Stimulated activated effector memory CD8-positive, alpha-beta T cell treated with anti-CD3 and anti-CD28 coated beads, Interleukin-12 subunit alpha, Interleukin-12 subunit beta, amount 100 ng/mL, for 72 hours (primary cell): ENCODE measurements at regions not wholly inside any gene's neighbourhood (a gene's known extent, or its start where the extent isn't known, plus 50 kb on each side); places are given as distances from the start of the nearest gene placed in this dataset.
"Not testable (repeated sequence)": the region's sequence is repeated elsewhere in the genome, so short reads cannot be mapped to it uniquely, and the experiment has no call there.

ENCODE experiments used
- ATAC-seq: fragments of 150-1000 bp; cut with Tn5 transposase; 2 replicates; pipeline ENCODE4 v1.10.0; 2021
- DNase-seq, 2 donors: peaks; one replicate each; pipeline ENCODE4 v3.0.0; 2021 to 2022; ENCODE audit warnings: low spot score in 2 of 2
- H3K27ac Mint-ChIP-seq: one replicate; pipeline ENCODE4 v1.8.0; 2022; ENCODE audit warnings: mild to moderate bottlenecking, mixed read lengths
- H3K36me3 Mint-ChIP-seq: one replicate; pipeline ENCODE4 v1.8.0; 2022; ENCODE audit warnings: mild to moderate bottlenecking, mixed read lengths
- H3K4me1 Mint-ChIP-seq: one replicate; pipeline ENCODE4 v1.8.0; 2022; ENCODE audit warnings: mixed read lengths
- H3K4me3 Mint-ChIP-seq: one replicate; pipeline ENCODE4 v1.8.0; 2022; ENCODE audit warnings: mild to moderate bottlenecking, mixed read lengths
- H3K9me3 Mint-ChIP-seq: one replicate; pipeline ENCODE4 v1.8.0; 2022; ENCODE audit warnings: mixed read lengths

DNA sequence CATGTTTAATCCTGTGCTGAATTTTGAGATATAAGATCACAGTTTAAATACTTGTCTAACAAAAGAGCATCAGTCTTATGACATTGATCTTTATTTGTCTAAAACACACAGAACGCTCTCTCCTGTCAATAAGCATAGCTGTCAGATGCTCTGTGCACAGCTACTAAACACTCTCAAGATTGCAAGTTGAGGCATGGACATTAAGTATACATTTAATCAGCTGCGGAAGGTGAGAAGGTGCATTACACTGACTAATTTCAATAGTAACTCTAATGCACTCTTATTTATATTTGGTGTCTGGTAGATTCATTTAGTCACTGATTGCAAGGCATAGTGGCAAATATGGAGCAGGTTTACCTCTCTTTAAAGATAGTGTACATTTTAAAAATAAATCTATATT, 580.3 kb upstream of the NRP1 start:
- no peak for DNase-seq
- Mint-ChIP-seq H3K4me3 (no peak overlapping the region), H3K4me1 (no peaks in the 10 kb centered on the region), H3K27ac (no peak overlapping the region), H3K36me3 (no peaks in the 10 kb centered on the region), H3K9me3 (no peaks in the 10 kb centered on the region)
- no peak for ATAC-seq

GRCh38 chr10:33913194-33913593, 578.7 kb upstream of the NRP1 start:
- H3K4me1 Mint-ChIP-seq, result no peaks in the 10 kb centered on the region
- no peak overlapping the region for H3K4me3 Mint-ChIP-seq
- H3K9me3 Mint-ChIP-seq, result no peaks in the 10 kb centered on the region
- H3K36me3 Mint-ChIP-seq, result no peaks in the 10 kb centered on the region
- DNase-seq (no peak), ATAC-seq (no peak)
- H3K27ac Mint-ChIP-seq, result no peak overlapping the region

DNA sequence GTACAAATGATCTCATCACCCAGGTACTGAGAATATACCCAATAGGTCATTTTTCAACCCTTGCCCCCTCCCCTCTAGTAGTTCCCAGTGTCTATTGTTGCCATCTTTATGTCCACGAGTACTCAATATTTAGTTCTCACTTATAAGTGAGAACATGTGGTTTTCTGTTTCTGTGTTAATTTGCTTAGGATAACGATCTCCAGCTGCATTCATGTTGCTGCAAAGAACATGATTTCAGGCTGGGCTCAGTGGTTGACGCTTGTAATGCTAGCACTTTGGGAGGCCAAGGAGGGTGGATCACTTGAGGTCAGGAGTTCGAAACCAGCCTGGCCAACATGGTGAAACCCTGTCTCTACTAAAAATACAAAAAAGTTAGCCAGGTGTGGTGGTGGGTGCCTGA, 575.0 kb upstream of the NRP1 start:
- H3K9me3 Mint-ChIP-seq, H3K36me3 Mint-ChIP-seq, ATAC-seq, H3K4me3 Mint-ChIP-seq, H3K27ac Mint-ChIP-seq, DNase-seq, H3K4me1 Mint-ChIP-seq: not testable (repeated sequence)

GRCh38 chr10:33901166-33901565, 566.7 kb upstream of the NRP1 start:
- H3K4me1 Mint-ChIP-seq, result no peaks in the 10 kb centered on the region
- DNase-seq (no peak), ATAC-seq (no peak)
- H3K9me3 Mint-ChIP-seq, result peaks cover 5% of the 10 kb centered on the region
- no peaks in the 10 kb centered on the region for H3K36me3 Mint-ChIP-seq
- no peak overlapping the region for H3K27ac Mint-ChIP-seq
- no peak overlapping the region for H3K4me3 Mint-ChIP-seq

DNA sequence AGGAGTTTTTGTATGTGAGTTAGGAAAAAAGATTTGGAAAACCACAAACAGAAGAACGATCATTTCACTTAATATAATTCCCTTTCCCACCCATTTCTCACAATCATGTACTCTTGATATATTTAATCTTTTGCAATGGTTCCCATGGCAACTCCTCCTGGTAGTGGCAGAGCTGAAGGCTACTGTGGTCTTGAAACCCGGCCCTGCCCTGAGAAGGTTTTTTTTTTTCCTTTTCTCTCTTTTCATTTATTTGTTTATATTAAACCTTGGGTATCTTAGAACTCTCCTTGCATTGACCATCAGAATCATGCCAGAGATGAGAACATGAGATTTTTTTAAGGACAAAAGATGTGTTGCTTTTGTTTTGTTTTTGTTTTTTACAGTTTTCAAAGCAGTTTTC, 566.1 kb upstream of the NRP1 start:
- Mint-ChIP-seq H3K4me3 (no peak overlapping the region), H3K4me1 (no peaks in the 10 kb centered on the region), H3K9me3 (peaks cover 6% of the 10 kb centered on the region), H3K27ac (no peak overlapping the region), H3K36me3 (no peaks in the 10 kb centered on the region)
- ATAC-seq, result no peak
- no peak for DNase-seq

GRCh38 chr10:33899578-33900531, 565.4 kb upstream of the NRP1 start:
- H3K9me3 Mint-ChIP-seq, result peaks cover 6% of the 10 kb centered on the region
- no peak overlapping the region for H3K27ac Mint-ChIP-seq
- no peak overlapping the region for H3K4me3 Mint-ChIP-seq
- no peaks in the 10 kb centered on the region for H3K36me3 Mint-ChIP-seq
- DNase-seq (no peak), ATAC-seq (no peak)
- no peaks in the 10 kb centered on the region for H3K4me1 Mint-ChIP-seq

- Mint-ChIP-seq H3K9me3 (peaks cover 6% of the 10 kb centered on the region), H3K27ac (no peak overlapping the region), H3K4me1 (no peaks in the 10 kb centered on the region), H3K4me3 (no peak overlapping the region), H3K36me3 (no peaks in the 10 kb centered on the region)
- ATAC-seq, result no peak
- DNase-seq, result no peak
These were observed 562.9 kb upstream of the NRP1 start for GRCh38 chr10:33897291-33897752.

DNA sequence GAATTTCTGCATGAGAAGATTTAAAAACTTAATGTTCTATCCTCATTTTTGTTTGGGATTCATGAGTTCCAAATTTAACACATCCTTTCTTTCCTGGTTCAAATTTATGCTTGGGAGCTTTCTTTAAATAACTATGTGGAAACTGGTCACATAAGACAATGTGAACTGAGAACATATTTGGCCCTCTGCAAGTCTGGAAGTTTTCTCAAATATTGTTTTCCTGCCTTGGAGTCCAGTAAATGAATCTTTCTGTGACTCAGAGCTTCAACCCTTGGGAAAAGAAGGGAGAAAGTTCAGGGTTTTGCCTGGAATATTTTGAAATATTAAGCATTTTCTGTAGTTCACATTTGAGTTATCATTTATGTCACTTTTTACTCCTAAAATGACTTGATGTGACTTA, 559.0 kb upstream of the NRP1 start:
- DNase-seq, result no peak
- Mint-ChIP-seq H3K27ac (no peak overlapping the region), H3K9me3 (peaks cover 5% of the 10 kb centered on the region), H3K4me3 (no peak overlapping the region), H3K4me1 (no peaks in the 10 kb centered on the region), H3K36me3 (no peaks in the 10 kb centered on the region)
- ATAC-seq, result no peak

GRCh38 chr10:33889371-33889770, 554.9 kb upstream of the NRP1 start:
- Mint-ChIP-seq H3K27ac (no peak overlapping the region), H3K9me3 (peaks cover 2% of the 10 kb centered on the region), H3K4me3 (no peak overlapping the region), H3K4me1 (no peaks in the 10 kb centered on the region), H3K36me3 (no peaks in the 10 kb centered on the region)
- DNase-seq (no peak), ATAC-seq (no peak)

- Mint-ChIP-seq H3K27ac (no peak overlapping the region), H3K36me3 (no peaks in the 10 kb centered on the region), H3K4me1 (no peaks in the 10 kb centered on the region), H3K4me3 (no peak overlapping the region), H3K9me3 (peaks cover 2% of the 10 kb centered on the region)
- no peak for ATAC-seq
- DNase-seq, result no peak
These were observed 552.7 kb upstream of the NRP1 start for GRCh38 chr10:33887188-33887587.

- Mint-ChIP-seq H3K4me3 (no peak overlapping the region), H3K27ac (no peak overlapping the region), H3K9me3 (peaks cover 2% of the 10 kb centered on the region), H3K4me1 (no peaks in the 10 kb centered on the region), H3K36me3 (no peaks in the 10 kb centered on the region)
- ATAC-seq (no peak), DNase-seq (no peak)
These were observed 551.8 kb upstream of the NRP1 start for GRCh38 chr10:33886299-33886698.

DNA sequence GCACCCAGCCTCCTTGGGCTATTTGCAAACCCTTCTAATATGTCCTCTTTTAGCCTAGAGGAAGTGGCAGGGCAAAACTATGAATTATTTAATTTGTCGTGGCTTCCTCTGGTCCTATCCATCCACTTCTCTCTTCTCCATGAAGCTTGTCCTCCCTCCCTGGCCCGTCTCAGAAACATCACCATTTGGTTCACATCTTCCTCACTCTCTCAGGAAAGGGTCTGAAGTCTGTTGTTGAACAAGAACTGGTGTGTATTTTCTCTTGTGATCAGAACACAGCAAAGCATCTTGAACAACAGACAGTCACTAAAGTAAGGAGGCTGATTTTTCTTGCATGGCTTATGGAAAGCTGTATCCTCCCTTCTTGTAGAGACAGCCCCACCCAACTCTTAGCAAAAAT, 550.1 kb upstream of the NRP1 start:
- no peaks in the 10 kb centered on the region for H3K36me3 Mint-ChIP-seq
- H3K4me1 Mint-ChIP-seq, result no peaks in the 10 kb centered on the region
- ATAC-seq, result no peak
- no peak overlapping the region for H3K4me3 Mint-ChIP-seq
- no peak overlapping the region for H3K27ac Mint-ChIP-seq
- no peak for DNase-seq
- no peaks in the 10 kb centered on the region for H3K9me3 Mint-ChIP-seq

GRCh38 chr10:33883881-33884280, 549.4 kb upstream of the NRP1 start:
- no peak for ATAC-seq
- no peak for DNase-seq
- Mint-ChIP-seq H3K27ac (no peak overlapping the region), H3K4me3 (no peak overlapping the region), H3K4me1 (no peaks in the 10 kb centered on the region), H3K9me3 (peaks cover 3% of the 10 kb centered on the region), H3K36me3 (no peaks in the 10 kb centered on the region)

DNA sequence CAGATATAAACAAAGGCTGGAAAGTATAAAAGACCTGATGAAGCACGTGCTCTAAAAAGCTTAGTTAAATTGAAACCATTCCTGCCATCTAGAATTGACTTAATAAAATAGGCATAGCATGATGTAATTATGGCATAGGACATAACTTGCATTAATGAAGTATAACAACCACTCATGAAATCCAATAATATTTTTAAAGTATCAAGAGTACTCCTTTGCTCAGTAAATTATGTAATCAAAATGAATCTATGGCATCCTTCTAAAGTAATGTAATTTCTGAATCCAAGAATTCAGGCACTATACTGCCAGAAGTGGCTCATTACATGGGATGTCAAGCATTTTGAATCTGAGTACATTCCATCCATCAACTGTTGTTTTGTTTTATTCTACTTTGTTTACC, 548.5 kb upstream of the NRP1 start:
- Mint-ChIP-seq H3K36me3 (no peaks in the 10 kb centered on the region), H3K9me3 (peaks cover 3% of the 10 kb centered on the region), H3K4me3 (no peak overlapping the region), H3K27ac (no peak overlapping the region), H3K4me1 (no peaks in the 10 kb centered on the region)
- DNase-seq (no peak), ATAC-seq (no peak)

- Mint-ChIP-seq H3K4me3 (no peak overlapping the region), H3K27ac (no peak overlapping the region), H3K9me3 (peaks cover 3% of the 10 kb centered on the region), H3K4me1 (no peaks in the 10 kb centered on the region), H3K36me3 (no peaks in the 10 kb centered on the region)
- no peak for ATAC-seq
- DNase-seq, result no peak
These were observed 545.8 kb upstream of the NRP1 start for GRCh38 chr10:33880291-33880690.

GRCh38 chr10:33878238-33878786, 543.8 kb upstream of the NRP1 start:
- H3K36me3 Mint-ChIP-seq, result no peaks in the 10 kb centered on the region

More at GRCh38 chr10:33878238-33878786, 543.8 kb upstream of the NRP1 start:
- Mint-ChIP-seq H3K27ac (no peak overlapping the region), H3K4me1 (no peaks in the 10 kb centered on the region), H3K4me3 (no peak overlapping the region), H3K9me3 (peaks cover 3% of the 10 kb centered on the region)
- no peak for ATAC-seq
- no peak for DNase-seq
